ENCODE measurements at regions not wholly inside any gene's neighbourhood (a gene's known extent, or its start where the extent isn't known, plus 50 kb on each side); places are given as distances from the start of the nearest gene placed in this dataset.

DNA sequence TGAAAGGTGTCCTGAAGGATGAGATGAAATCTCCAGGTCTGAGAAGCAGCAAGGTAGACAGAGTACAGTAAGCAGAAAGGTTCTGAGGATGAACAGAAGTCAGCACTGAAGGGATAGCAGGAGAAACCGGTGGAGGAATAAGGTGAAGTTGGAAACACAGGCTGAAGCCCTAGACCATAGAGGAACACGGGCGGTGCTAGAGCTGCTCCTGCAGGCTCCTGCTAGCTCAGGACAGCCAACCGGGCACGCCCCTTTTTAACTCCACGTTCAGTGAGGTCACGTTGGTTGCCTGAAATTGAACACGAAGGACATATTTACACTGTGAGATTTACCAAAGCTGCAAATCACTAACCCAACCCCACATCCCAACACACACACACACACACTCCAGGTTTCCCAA lies 1886.4 kb upstream of the AGA start:
- DNase-seq (ENCODE audit: low read depth in 1 of 2, low spot score in 1 of 2): no peak
- Histone ChIP-seq H3K27ac (replicated peaks) (no peak overlapping the region), H3K4me3 (replicated peaks; ENCODE audit: insufficient read depth, low read length) (no peak overlapping the region), H3K27me3 (ENCODE audit: insufficient read depth, poor library complexity, severe bottlenecking) (no peaks in the 10 kb centered on the region)
- no peak for TF ChIP-seq GABPA (IDR thresholded peaks at IDR 0.05; ENCODE audit: low read depth)
- TF ChIP-seq, protein P1, sequence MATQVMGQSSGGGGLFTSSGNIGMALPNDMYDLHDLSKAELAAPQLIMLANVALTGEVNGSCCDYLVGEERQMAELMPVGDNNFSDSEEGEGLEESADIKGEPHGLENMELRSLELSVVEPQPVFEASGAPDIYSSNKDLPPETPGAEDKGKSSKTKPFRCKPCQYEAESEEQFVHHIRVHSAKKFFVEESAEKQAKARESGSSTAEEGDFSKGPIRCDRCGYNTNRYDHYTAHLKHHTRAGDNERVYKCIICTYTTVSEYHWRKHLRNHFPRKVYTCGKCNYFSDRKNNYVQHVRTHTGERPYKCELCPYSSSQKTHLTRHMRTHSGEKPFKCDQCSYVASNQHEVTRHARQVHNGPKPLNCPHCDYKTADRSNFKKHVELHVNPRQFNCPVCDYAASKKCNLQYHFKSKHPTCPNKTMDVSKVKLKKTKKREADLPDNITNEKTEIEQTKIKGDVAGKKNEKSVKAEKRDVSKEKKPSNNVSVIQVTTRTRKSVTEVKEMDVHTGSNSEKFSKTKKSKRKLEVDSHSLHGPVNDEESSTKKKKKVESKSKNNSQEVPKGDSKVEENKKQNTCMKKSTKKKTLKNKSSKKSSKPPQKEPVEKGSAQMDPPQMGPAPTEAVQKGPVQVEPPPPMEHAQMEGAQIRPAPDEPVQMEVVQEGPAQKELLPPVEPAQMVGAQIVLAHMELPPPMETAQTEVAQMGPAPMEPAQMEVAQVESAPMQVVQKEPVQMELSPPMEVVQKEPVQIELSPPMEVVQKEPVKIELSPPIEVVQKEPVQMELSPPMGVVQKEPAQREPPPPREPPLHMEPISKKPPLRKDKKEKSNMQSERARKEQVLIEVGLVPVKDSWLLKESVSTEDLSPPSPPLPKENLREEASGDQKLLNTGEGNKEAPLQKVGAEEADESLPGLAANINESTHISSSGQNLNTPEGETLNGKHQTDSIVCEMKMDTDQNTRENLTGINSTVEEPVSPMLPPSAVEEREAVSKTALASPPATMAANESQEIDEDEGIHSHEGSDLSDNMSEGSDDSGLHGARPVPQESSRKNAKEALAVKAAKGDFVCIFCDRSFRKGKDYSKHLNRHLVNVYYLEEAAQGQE (IDR thresholded peaks at IDR 0.05; ENCODE audit: insufficient replicate concordance, low read depth): no peak
- TF ChIP-seq SPI1 (IDR thresholded peaks at IDR 0.05; ENCODE audit: borderline replicate concordance, low read depth): no peak
- TF ChIP-seq POLR2AphosphoS5 (IDR thresholded peaks at IDR 0.05; ENCODE audit: low read depth): no peak
- TF ChIP-seq, protein P2, sequence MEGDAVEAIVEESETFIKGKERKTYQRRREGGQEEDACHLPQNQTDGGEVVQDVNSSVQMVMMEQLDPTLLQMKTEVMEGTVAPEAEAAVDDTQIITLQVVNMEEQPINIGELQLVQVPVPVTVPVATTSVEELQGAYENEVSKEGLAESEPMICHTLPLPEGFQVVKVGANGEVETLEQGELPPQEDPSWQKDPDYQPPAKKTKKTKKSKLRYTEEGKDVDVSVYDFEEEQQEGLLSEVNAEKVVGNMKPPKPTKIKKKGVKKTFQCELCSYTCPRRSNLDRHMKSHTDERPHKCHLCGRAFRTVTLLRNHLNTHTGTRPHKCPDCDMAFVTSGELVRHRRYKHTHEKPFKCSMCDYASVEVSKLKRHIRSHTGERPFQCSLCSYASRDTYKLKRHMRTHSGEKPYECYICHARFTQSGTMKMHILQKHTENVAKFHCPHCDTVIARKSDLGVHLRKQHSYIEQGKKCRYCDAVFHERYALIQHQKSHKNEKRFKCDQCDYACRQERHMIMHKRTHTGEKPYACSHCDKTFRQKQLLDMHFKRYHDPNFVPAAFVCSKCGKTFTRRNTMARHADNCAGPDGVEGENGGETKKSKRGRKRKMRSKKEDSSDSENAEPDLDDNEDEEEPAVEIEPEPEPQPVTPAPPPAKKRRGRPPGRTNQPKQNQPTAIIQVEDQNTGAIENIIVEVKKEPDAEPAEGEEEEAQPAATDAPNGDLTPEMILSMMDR (IDR thresholded peaks at IDR 0.05; ENCODE audit: insufficient read depth, low read length): no peak

DNA sequence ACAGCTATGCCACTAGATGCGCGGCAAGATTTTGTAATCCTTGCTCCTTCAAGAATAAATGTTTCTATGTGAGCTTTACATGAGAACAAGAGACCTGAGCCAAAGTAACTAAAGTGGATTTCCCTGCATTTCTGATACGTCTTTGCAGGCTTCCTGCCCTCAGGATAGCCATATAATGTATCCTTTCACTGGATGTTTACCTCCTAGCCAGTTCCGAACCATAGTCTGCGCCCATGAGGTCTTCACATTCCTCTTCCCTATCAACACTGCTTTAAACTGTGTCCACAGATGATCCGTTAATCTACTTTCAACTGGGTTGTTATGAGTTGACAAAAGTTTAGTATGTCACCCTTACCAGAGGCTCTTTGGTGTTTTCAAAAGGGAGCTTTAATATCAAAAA lies 1889.1 kb upstream of the AGA start:
- TF ChIP-seq, protein P2 (IDR thresholded peaks at IDR 0.05; ENCODE audit: insufficient read depth, low read length): no peak
- TF ChIP-seq, protein P1 (IDR thresholded peaks at IDR 0.05; ENCODE audit: insufficient replicate concordance, low read depth): no peak
- TF ChIP-seq SPI1 (IDR thresholded peaks at IDR 0.05; ENCODE audit: borderline replicate concordance, low read depth) (no peak), POLR2AphosphoS5 (IDR thresholded peaks at IDR 0.05; ENCODE audit: low read depth) (no peak), GABPA (IDR thresholded peaks at IDR 0.05; ENCODE audit: low read depth) (no peak)
- no peak for DNase-seq (ENCODE audit: low read depth in 1 of 2, low spot score in 1 of 2)
- Histone ChIP-seq H3K4me3 (replicated peaks; ENCODE audit: insufficient read depth, low read length) (no peak overlapping the region), H3K27me3 (ENCODE audit: insufficient read depth, poor library complexity, severe bottlenecking) (no peaks in the 10 kb centered on the region), H3K27ac (replicated peaks) (no peak overlapping the region)

DNA sequence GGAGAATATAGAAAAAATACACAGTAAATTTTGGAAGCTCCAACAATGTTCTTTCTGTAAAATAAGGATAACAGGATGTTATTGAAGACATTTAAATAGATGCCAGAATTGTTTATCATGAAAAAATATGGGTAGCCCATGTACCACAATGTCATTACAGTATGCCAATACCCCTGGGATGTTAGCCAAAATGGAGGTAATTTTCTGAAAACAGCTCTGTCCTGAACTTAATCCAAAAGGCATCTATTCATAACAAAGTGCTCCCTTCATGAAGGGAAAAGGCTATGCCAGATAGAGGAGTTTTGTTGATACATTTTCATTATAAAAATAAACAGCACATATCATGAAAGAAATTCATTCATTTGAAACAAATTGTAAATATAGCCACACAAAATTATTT lies 1902.6 kb upstream of the AGA start:
- DNase-seq (ENCODE audit: low read depth in 1 of 2, low spot score in 1 of 2): no peak
- Histone ChIP-seq H3K4me3 (replicated peaks; ENCODE audit: insufficient read depth, low read length) (no peak overlapping the region), H3K27me3 (ENCODE audit: insufficient read depth, poor library complexity, severe bottlenecking) (no peaks in the 10 kb centered on the region), H3K27ac (replicated peaks) (no peak overlapping the region)
- TF ChIP-seq, protein P1 (IDR thresholded peaks at IDR 0.05; ENCODE audit: insufficient replicate concordance, low read depth): no peak
- no peak for TF ChIP-seq SPI1 (IDR thresholded peaks at IDR 0.05; ENCODE audit: borderline replicate concordance, low read depth)
- TF ChIP-seq, protein P2 (IDR thresholded peaks at IDR 0.05; ENCODE audit: insufficient read depth, low read length): no peak
- no peak for TF ChIP-seq GABPA (IDR thresholded peaks at IDR 0.05; ENCODE audit: low read depth)
- TF ChIP-seq POLR2AphosphoS5 (IDR thresholded peaks at IDR 0.05; ENCODE audit: low read depth): no peak

Data from HL-60 (cell line).